Fibroblast of villous mesenchyme (primary cell): ENCODE measurements at regions not wholly inside any gene's neighbourhood (a gene's known extent, or its start where the extent isn't known, plus 50 kb on each side); places are given as distances from the start of the nearest gene placed in this dataset.

Experiments used
- DNase-seq: peaks from one replicate; pipeline ENCODE4 v3.0.0-alpha.2; 2010; ENCODE audit warnings: low read depth
- H3K4me3 ChIP-seq: 2 replicates; pipeline ENCODE4 v1.5.1; 2011; ENCODE audit warnings: low read depth, mild to moderate bottlenecking, low read length
- CTCF ChIP-seq: IDR thresholded peaks from 2 replicates; pipeline ENCODE4 v1.5.1; 2012; ENCODE audit warnings: low read depth, mild to moderate bottlenecking, low read length; ENCODE audit not compliant: insufficient read depth

GRCh38 chr4:130542953-130543352 lies 1447.0 kb downstream of the C4orf33 start:
- TF ChIP-seq CTCF, result no peak
- DNase-seq, result no peak

GRCh38 chr4:130545171-130545570 lies 1449.2 kb downstream of the C4orf33 start:
- no peak for TF ChIP-seq CTCF
- H3K4me3 ChIP-seq, result no peak overlapping the region
- DNase-seq, result no peak

More at GRCh38 chr4:130542953-130543352, 1447.0 kb downstream of the C4orf33 start:
- no peak overlapping the region for H3K4me3 ChIP-seq

DNA sequence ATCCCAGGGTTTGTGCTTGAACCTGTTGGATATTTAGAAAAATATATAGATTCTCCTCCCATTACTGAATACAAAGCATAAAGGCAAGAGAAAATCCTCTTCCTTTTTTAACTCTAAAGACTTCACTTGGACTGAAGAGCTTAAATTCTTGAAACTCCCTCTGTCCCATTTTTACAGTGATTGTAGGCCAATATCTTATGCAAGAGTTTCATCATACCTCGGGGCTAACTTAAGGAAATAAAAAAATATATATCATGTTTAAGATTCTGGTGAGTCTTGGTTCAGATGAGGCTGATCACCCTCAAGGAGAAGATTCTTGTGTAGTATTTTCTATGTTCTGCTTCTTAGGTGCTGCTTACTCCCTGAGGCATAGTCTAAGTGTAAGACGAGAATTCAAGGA lies 1449.6 kb downstream of the C4orf33 start:
- H3K4me3 ChIP-seq, result no peak overlapping the region
- TF ChIP-seq CTCF, result no peak
- DNase-seq, result no peak

GRCh38 chr4:130559268-130559667 lies 1463.3 kb downstream of the C4orf33 start:
- no peak overlapping the region for H3K4me3 ChIP-seq
- DNase-seq, result no peak
- no peak for TF ChIP-seq CTCF

- peak overlapping the region; percentile 5 for H3K4me3 ChIP-seq
- no peak for TF ChIP-seq CTCF
- DNase-seq, result peak; percentile 38
These were observed 1467.4 kb downstream of the C4orf33 start for GRCh38 chr4:130563185-130563888.

DNA sequence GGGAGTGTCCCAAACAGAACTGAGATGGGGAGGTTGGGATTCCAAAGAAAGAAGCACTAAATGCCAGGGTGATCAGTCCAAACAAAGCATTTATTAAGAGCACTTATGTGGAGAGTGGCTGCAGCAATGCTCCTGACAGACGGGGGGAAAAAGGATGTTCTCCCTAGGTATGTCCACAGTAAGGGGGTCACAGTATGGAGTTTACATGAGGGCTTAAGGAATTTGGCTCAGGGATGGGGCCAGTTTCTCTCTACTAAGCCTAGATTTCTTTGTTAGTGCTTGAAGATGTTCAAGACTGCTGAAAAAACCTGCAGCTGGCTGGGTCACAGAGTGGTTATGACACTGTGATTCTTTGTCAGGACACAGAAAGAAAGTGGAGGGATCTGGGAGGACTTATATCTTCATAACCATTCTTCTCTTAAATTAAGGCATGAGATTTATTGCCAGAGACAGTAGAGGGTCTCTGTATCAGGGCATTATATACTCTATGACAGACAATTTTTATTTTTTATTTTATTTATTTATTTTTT lies 1468.0 kb downstream of the C4orf33 start:
- DNase-seq, result no peak
- H3K4me3 ChIP-seq, result no peak overlapping the region
- TF ChIP-seq CTCF, result no peak

DNA sequence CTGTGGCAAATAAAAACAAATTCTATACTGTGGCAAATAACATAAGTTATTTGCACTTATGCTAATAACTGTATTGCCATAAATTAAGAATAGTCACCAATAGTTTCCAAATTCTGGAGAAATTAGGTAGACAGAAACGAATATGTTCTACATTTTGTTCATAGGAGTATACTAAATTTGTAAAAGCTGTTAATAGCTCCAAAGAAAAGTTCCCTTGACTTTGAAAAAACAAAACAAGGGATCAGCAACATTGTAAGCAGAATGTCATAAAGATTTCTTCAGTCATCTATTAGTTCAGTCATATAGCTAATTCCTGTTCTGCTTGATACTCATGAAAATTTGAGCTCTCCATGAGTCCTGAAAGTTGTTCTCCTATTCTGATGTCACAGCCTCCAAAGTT lies 1472.8 kb downstream of the C4orf33 start:
- TF ChIP-seq CTCF, result no peak
- DNase-seq, result no peak
- no peak overlapping the region for H3K4me3 ChIP-seq
